IMR-90 (cell line): ENCODE measurements at regions not wholly inside any gene's neighbourhood (a gene's known extent, or its start where the extent isn't known, plus 50 kb on each side); places are given as distances from the start of the nearest gene placed in this dataset.

Source experiments
- ATAC-seq: fragments of 200-7000 bp; cut with Tn5 transposase; 2 replicates; pipeline ENCODE4 v1.9.1; 2020; ENCODE audit warnings: low read depth, mild to moderate bottlenecking, moderate library complexity
- BruUV-seq: library from RNA; stranded (reverse); fragments of 400-500 nt; replicated peaks from 2 replicates; lab custom pipeline; 2021; lab: Mats Ljungman, UMichigan
- CTCF ChIA-PET: fragments of 300-600 bp; formaldehyde crosslinking; extraction: SDS; loops from one replicate; lab custom pipeline; 2021; ENCODE audit warnings: antibody characterized with exemption; lab: Yijun Ruan, JAX
- POLR2A ChIA-PET: fragments of 300-600 bp; sonication (Branson Sonifier 250); formaldehyde crosslinking; loops from one replicate; lab custom pipeline; 2022; ENCODE audit warnings: antibody characterized with exemption; ENCODE audit not compliant: unreplicated experiment; lab: Charles Lee
- DNase-seq: peaks from one replicate; pipeline ENCODE4 v3.0.0; 2013
- H2AFZ ChIP-seq: replicated peaks from 2 replicates; pipeline ENCODE3; 2013; ENCODE audit warnings: low read length, mild to moderate bottlenecking; ENCODE audit not compliant: poor library complexity
- H2AK5ac ChIP-seq: 2 replicates; pipeline ENCODE4 v1.6.1; 2013; ENCODE audit warnings: low read depth, low read length, inconsistent platforms
- H2AK9ac ChIP-seq: replicated peaks from 2 replicates; pipeline ENCODE3; 2013; ENCODE audit warnings: mild to moderate bottlenecking, low read depth, low read length, moderate library complexity; ENCODE audit not compliant: poor library complexity
- H2BK120ac ChIP-seq: 2 replicates; pipeline ENCODE4 v1.6.1; 2013; ENCODE audit warnings: low read depth, low read length, inconsistent platforms
- H2BK15ac ChIP-seq: 3 replicates; pipeline ENCODE4 v1.6.1; 2013; ENCODE audit warnings: low read depth, low read length, inconsistent platforms
- H2BK20ac ChIP-seq: 2 replicates; pipeline ENCODE4 v1.6.1; 2013; ENCODE audit warnings: low read depth, mild to moderate bottlenecking, inconsistent platforms, low read length, moderate library complexity
- H2BK5ac ChIP-seq: 2 replicates; pipeline ENCODE4 v1.6.1; 2013; ENCODE audit warnings: mild to moderate bottlenecking, low read depth, low read length, inconsistent platforms; ENCODE audit not compliant: poor library complexity, severe bottlenecking
- H3K14ac ChIP-seq: replicated peaks from 2 replicates; pipeline ENCODE4 v1.6.1; 2013; ENCODE audit warnings: low read depth, low read length, inconsistent platforms
- H3K18ac ChIP-seq: 2 replicates; pipeline ENCODE4 v1.6.1; 2013; ENCODE audit warnings: low read depth, low read length, control low read depth
- H3K23ac ChIP-seq: 2 replicates; pipeline ENCODE4 v1.6.1; 2013; ENCODE audit warnings: low read depth, low read length, inconsistent platforms
- H3K27ac ChIP-seq: 2 replicates; pipeline ENCODE4 v1.5.1; 2013; ENCODE audit warnings: mild to moderate bottlenecking, control low read depth, low read length; ENCODE audit not compliant: insufficient read depth
- H3K27me3 ChIP-seq: 2 replicates; pipeline ENCODE4 v1.6.1; 2013; ENCODE audit warnings: low read length; ENCODE audit not compliant: control insufficient read depth, insufficient read depth
- H3K36me3 ChIP-seq: 2 replicates; pipeline ENCODE4 v1.6.1; 2013; ENCODE audit warnings: low read length, mixed read lengths; ENCODE audit not compliant: control insufficient read depth, insufficient read depth
- H3K4ac ChIP-seq: 2 replicates; pipeline ENCODE4 v1.6.1; 2013; ENCODE audit warnings: low read depth, low read length, inconsistent platforms
- H3K4me1 ChIP-seq: 2 replicates; pipeline ENCODE4 v1.6.1; 2013; ENCODE audit warnings: low read length, mixed read lengths; ENCODE audit not compliant: control insufficient read depth, insufficient read depth
- H3K4me2 ChIP-seq: 2 replicates; pipeline ENCODE4 v1.6.1; 2013; ENCODE audit warnings: low read depth, mild to moderate bottlenecking, control low read depth, low read length, moderate library complexity
- H3K4me3 ChIP-seq: 2 replicates; pipeline ENCODE4 v1.5.1; 2013; ENCODE audit warnings: low read depth, mild to moderate bottlenecking, control low read depth, low read length, moderate library complexity; ENCODE audit not compliant: insufficient read depth
- H3K56ac ChIP-seq: 2 replicates; pipeline ENCODE4 v1.6.1; 2013; ENCODE audit warnings: low read length, inconsistent platforms; ENCODE audit not compliant: insufficient read depth; ENCODE audit errors: extremely low read depth
- H3K79me1 ChIP-seq, 2 experiments: 2 replicates each; pipeline ENCODE4 v1.6.1; 2013; ENCODE audit warnings: low read length in 2 of 2, inconsistent platforms in 1 of 2, low read depth in 1 of 2
- H3K9ac ChIP-seq: 2 replicates; pipeline ENCODE4 v1.6.1; 2013; ENCODE audit warnings: low read depth, low read length, control low read depth
- H3K9me1 ChIP-seq: 2 replicates; pipeline ENCODE4 v1.6.1; 2013; ENCODE audit warnings: low read length, inconsistent platforms; ENCODE audit not compliant: insufficient read depth
- H3K9me3 ChIP-seq: 2 replicates; pipeline ENCODE4 v1.6.1; 2013; ENCODE audit warnings: low read length; ENCODE audit not compliant: control insufficient read depth, insufficient read depth
- H4K20me1 ChIP-seq: 2 replicates; pipeline ENCODE4 v1.6.1; 2013; ENCODE audit warnings: low read length, inconsistent platforms; ENCODE audit not compliant: insufficient read depth
- H4K5ac ChIP-seq: 2 replicates; pipeline ENCODE4 v1.6.1; 2013; ENCODE audit warnings: mild to moderate bottlenecking, low read depth, low read length, control low read depth
- H4K8ac ChIP-seq, 2 experiments: 2 replicates each; pipeline ENCODE4 v1.6.1; 2013; ENCODE audit warnings: low read depth in 2 of 2, low read length in 2 of 2, control low read depth in 1 of 2, inconsistent platforms in 1 of 2
- H4K91ac ChIP-seq: 2 replicates; pipeline ENCODE4 v1.6.1; 2013; ENCODE audit warnings: low read depth, low read length, inconsistent platforms; ENCODE audit not compliant: insufficient read depth
- ELK1 ChIP-seq: fragments of 150-350 bp; IDR thresholded peaks from 2 replicates; pipeline ENCODE4 v1.6.1; 2016; ENCODE audit warnings: low read depth, mild to moderate bottlenecking, low read length, moderate library complexity, borderline replicate concordance
- FOS ChIP-seq: fragments of 150-350 bp; IDR thresholded peaks from 2 replicates; pipeline ENCODE4 v1.6.1; 2016; ENCODE audit warnings: low read depth, low read length
- MAFK ChIP-seq: IDR thresholded peaks from 2 replicates; pipeline ENCODE4 v1.6.1; 2012; ENCODE audit warnings: low read depth, low read length, improper control_type of control experiment
- MAZ ChIP-seq: IDR thresholded peaks from 2 replicates; pipeline ENCODE4 v1.6.1; 2012; ENCODE audit warnings: low read depth, mild to moderate bottlenecking, low read length, improper control_type of control experiment, moderate library complexity, borderline replicate concordance
- RCOR1 ChIP-seq: IDR thresholded peaks from 2 replicates; pipeline ENCODE4 v1.6.1; 2012; ENCODE audit warnings: mild to moderate bottlenecking, low read length, improper control_type of control experiment; ENCODE audit not compliant: insufficient replicate concordance
- RFX5 ChIP-seq: IDR thresholded peaks from 2 replicates; pipeline ENCODE4 v1.8.0; 2012; ENCODE audit warnings: low read depth, mild to moderate bottlenecking, low read length, moderate library complexity
- USF2 ChIP-seq: fragments of 150-350 bp; IDR thresholded peaks from 2 replicates; pipeline ENCODE4 v1.6.1; 2017; ENCODE audit warnings: mild to moderate bottlenecking, antibody characterized with exemption, low read length, low read depth
- WGBS, 2 experiments: methylation state at CpG; one replicate each; pipeline versions ENCODE4 v1.1.5 to v1.1.7; 2013; ENCODE audit warnings: missing lambda C conversion rate in 2 of 2; ENCODE audit not compliant: insufficient read length in 1 of 2; ENCODE audit errors: extremely low coverage in 2 of 2; 5-methylcytosine and 5-hydroxymethylcytosine counted together
- dilution Hi-C: fragments of 300-500 bp; cut with HindIII; formaldehyde crosslinking; loops from one replicate; pipeline ENCODE4 v1.14.3; 2018; ENCODE audit warnings: low sequenced_read_pairs; ENCODE audit not compliant: unreplicated experiment
- in situ Hi-C: fragments of 300-500 bp; cut with MboI; formaldehyde crosslinking; loops from 3 replicates; pipeline ENCODE4 v1.14.3; 2019; ENCODE audit warnings: low sequenced_read_pairs, inconsistent platforms, mixed read lengths
- intact Hi-C: fragments of 100-400 bp; cut with micrococcal nuclease; formaldehyde crosslinking; loops from 2 replicates; pipeline ENCODE4 v1.10.0; 2022

DNA sequence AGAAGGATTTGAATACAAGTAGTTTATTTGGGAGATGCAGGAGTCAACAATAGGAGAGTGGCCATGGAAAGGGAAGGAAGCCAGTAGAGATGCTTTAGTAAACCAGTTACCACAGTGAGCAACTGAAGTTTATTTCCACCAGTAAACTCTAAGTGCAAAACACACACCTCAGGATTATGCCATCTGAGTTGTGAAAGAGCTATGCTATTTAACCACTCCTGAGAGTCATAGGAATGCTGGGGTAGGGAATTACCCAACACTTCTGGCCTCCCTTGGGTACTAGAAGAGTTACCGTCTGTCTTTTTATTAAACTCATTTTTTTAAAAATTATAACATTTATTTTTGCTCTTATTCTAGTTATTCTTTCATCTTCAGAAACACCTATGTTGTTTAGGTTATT, 834.6 kb upstream of the AMOT start:
- TF ChIP-seq RFX5: no peak
- no peak for TF ChIP-seq MAZ
- TF ChIP-seq FOS: no peak
- no peak for TF ChIP-seq RCOR1
- no peak for TF ChIP-seq MAFK
- TF ChIP-seq USF2: no peak
- no peak for TF ChIP-seq ELK1
- Histone ChIP-seq H3K4me2 (no peak overlapping the region), H3K14ac (no peak overlapping the region), H3K9me1 (no peaks in the 10 kb centered on the region), H3K9me3 (no peaks in the 10 kb centered on the region), H3K27me3 (no peaks in the 10 kb centered on the region), H3K4me1 (no peaks in the 10 kb centered on the region), H2AFZ (no peak overlapping the region), H4K20me1 (no peaks in the 10 kb centered on the region), H2BK5ac (no peak overlapping the region), H3K9ac (no peak overlapping the region), H2BK120ac (no peak overlapping the region), H3K56ac (no peak overlapping the region), H2AK9ac (no peak overlapping the region), H4K8ac (no peak overlapping the region), H2BK15ac (no peak overlapping the region), H3K27ac (no peak overlapping the region), H3K4me3 (no peak overlapping the region), H2BK20ac (no peak overlapping the region), H4K91ac (no peak overlapping the region), H4K5ac (no peak overlapping the region), H3K36me3 (no peaks in the 10 kb centered on the region), H2AK5ac (no peak overlapping the region), H3K23ac (no peak overlapping the region), H3K4ac (no peak overlapping the region), H3K79me1 (no peaks in the 10 kb centered on the region), H3K18ac (no peak overlapping the region)
- WGBS, 2 experiments: no CpG with 5 or more reads among the region's 1 CpG
- POLR2A ChIA-PET: no interaction called here
- in situ Hi-C loops (no loop called here), intact Hi-C loops (no loop called here), dilution Hi-C loops (no loop called here)
- CTCF ChIA-PET: no interaction called here
- BruUV-seq: no TSS peak
- no peak for ATAC-seq
- no peak for DNase-seq
